ENCODE measurements at regions not wholly inside any gene's neighbourhood (a gene's known extent, or its start where the extent isn't known, plus 50 kb on each side); places are given as distances from the start of the nearest gene placed in this dataset.

GRCh38 chr2:204445149-204445548, 100.1 kb upstream of the PARD3B start:
- DNase-seq: no peak

- no peak for DNase-seq
Observed at GRCh38 chr2:204447722-204448121, 97.6 kb upstream of the PARD3B start.

- no peak for DNase-seq
Observed at GRCh38 chr2:204449977-204450376, 95.3 kb upstream of the PARD3B start.

GRCh38 chr2:204451766-204452165, 93.5 kb upstream of the PARD3B start:
- DNase-seq: no peak

GRCh38 chr2:204452464-204453023, 92.7 kb upstream of the PARD3B start:
- no peak for DNase-seq

- DNase-seq: no peak
Observed at GRCh38 chr2:204453730-204454167, 91.5 kb upstream of the PARD3B start.

- DNase-seq: no peak
Observed at GRCh38 chr2:204454672-204455380, 90.4 kb upstream of the PARD3B start.

- DNase-seq: no peak
Observed at GRCh38 chr2:204468746-204469429, 76.4 kb upstream of the PARD3B start.

- DNase-seq: no peak
Observed at GRCh38 chr2:204470178-204470620, 75.1 kb upstream of the PARD3B start.

- no peak for DNase-seq
Observed at GRCh38 chr2:204470621-204471196, 74.6 kb upstream of the PARD3B start.

- no peak for DNase-seq
Observed at GRCh38 chr2:204472375-204472774, 72.9 kb upstream of the PARD3B start.

- no peak for DNase-seq
Observed at GRCh38 chr2:204473224-204473623, 72.1 kb upstream of the PARD3B start.

GRCh38 chr2:204475399-204475798, 69.9 kb upstream of the PARD3B start:
- DNase-seq: no peak

GRCh38 chr2:204477358-204477950, 67.8 kb upstream of the PARD3B start:
- DNase-seq: no peak

- DNase-seq: no peak
Observed at GRCh38 chr2:204479557-204479956, 65.7 kb upstream of the PARD3B start.

- no peak for DNase-seq
Observed at GRCh38 chr2:204480676-204481075, 64.6 kb upstream of the PARD3B start.

- no peak for DNase-seq
Observed at GRCh38 chr2:204483608-204484081, 61.6 kb upstream of the PARD3B start.

- DNase-seq: no peak
Observed at GRCh38 chr2:204486321-204486720, 59.0 kb upstream of the PARD3B start.

- no peak for DNase-seq
Observed at GRCh38 chr2:204486805-204487204, 58.5 kb upstream of the PARD3B start.

- no peak for DNase-seq
Observed at GRCh38 chr2:204487447-204488229, 57.6 kb upstream of the PARD3B start.

- DNase-seq: no peak
Observed at GRCh38 chr2:204491528-204491927, 53.7 kb upstream of the PARD3B start.

GRCh38 chr2:204492417-204492816, 52.9 kb upstream of the PARD3B start:
- no peak for DNase-seq

Data from activated CD4-positive, CD25-positive, alpha-beta regulatory T cell (primary cell).